Natural killer cell (primary cell): ENCODE measurements at regions not wholly inside any gene's neighbourhood (a gene's known extent, or its start where the extent isn't known, plus 50 kb on each side); places are given as distances from the start of the nearest gene placed in this dataset.
"Not testable (repeated sequence)": the region's sequence is repeated elsewhere in the genome, so short reads cannot be mapped to it uniquely, and the experiment has no call there.

ENCODE experiments used
- ATAC-seq, 3 donors: fragments of 150-1000 bp in 2 of 3; fragments of 200-7000 bp in 1 of 3; cut with Tn5 transposase; 1 replicate in 1 of 3; 2 replicates in 2 of 3; pipeline ENCODE4 v1.10.0; 2021; ENCODE audit warnings: mild to moderate bottlenecking in 2 of 3, moderate library complexity in 2 of 3
- DNase-seq, 2 donors: peaks; one replicate each; pipeline versions ENCODE4 v3.0.0 to v3.0.0-alpha.2; 2013 to 2021; ENCODE audit warnings: mixed read lengths in 1 of 2
- H3K27ac ChIP-seq: one replicate; pipeline ENCODE4 v1.5.1; 2013; ENCODE audit warnings: mild to moderate bottlenecking, low read length
- H3K27me3 ChIP-seq: one replicate; pipeline ENCODE4 v1.6.1; 2013; ENCODE audit warnings: low read length; ENCODE audit not compliant: control insufficient read depth, insufficient read depth
- H3K36me3 ChIP-seq: one replicate; pipeline ENCODE4 v1.6.1; 2013; ENCODE audit warnings: low read length; ENCODE audit not compliant: control insufficient read depth, insufficient read depth
- H3K4me1 ChIP-seq: one replicate; pipeline ENCODE4 v1.6.1; 2013; ENCODE audit warnings: low read length; ENCODE audit not compliant: control insufficient read depth, insufficient read depth
- H3K4me3 ChIP-seq: one replicate; pipeline ENCODE4 v1.5.1; 2013; ENCODE audit warnings: low read length
- H3K9me3 ChIP-seq: one replicate; pipeline ENCODE4 v1.6.1; 2013; ENCODE audit warnings: low read length; ENCODE audit not compliant: control insufficient read depth, insufficient read depth
- H3K27ac Mint-ChIP-seq, 2 donors: one replicate each; pipeline ENCODE4 v1.8.0; 2022; ENCODE audit warnings: mild to moderate bottlenecking in 2 of 2, mixed read lengths in 2 of 2, moderate library complexity in 1 of 2
- H3K27me3 Mint-ChIP-seq, 2 donors: one replicate each; pipeline ENCODE4 v1.8.0; 2022; ENCODE audit warnings: low read depth in 2 of 2, mixed read lengths in 2 of 2
- H3K36me3 Mint-ChIP-seq: one replicate; pipeline ENCODE4 v1.8.0; 2022; ENCODE audit warnings: mixed read lengths
- H3K4me1 Mint-ChIP-seq, 2 donors: one replicate each; pipeline ENCODE4 v1.8.0; 2022; ENCODE audit warnings: mixed read lengths in 2 of 2
- H3K4me3 Mint-ChIP-seq: one replicate; pipeline ENCODE4 v1.8.0; 2022; ENCODE audit warnings: mild to moderate bottlenecking, moderate library complexity, mixed read lengths
- H3K9me3 Mint-ChIP-seq, 2 donors: one replicate each; pipeline ENCODE4 v1.8.0; 2022; ENCODE audit warnings: mixed read lengths in 2 of 2
- CTCF ChIP-seq: fragments of 200-600 bp; IDR thresholded peaks from one replicate; pipeline ENCODE4 v1.8.0; 2022; ENCODE audit warnings: antibody characterized with exemption
- WGBS: methylation state at CpG from one replicate; pipeline ENCODE4 v1.1.7; 2013; ENCODE audit warnings: missing lambda C conversion rate; ENCODE audit not compliant: insufficient coverage; 5-methylcytosine and 5-hydroxymethylcytosine counted together
- intact Hi-C: fragments of 100-400 bp; cut with micrococcal nuclease; formaldehyde crosslinking; loops from one replicate; pipeline ENCODE4 v1.14.2; 2022

GRCh38 chr21:14012409-14012808, 198.3 kb downstream of the LIPI start:
- Histone ChIP-seq H3K4me3 (no peak overlapping the region), H3K27ac (no peak overlapping the region), H3K27me3 (no peaks in the 10 kb centered on the region), H3K9me3 (no peaks in the 10 kb centered on the region), H3K36me3 (no peaks in the 10 kb centered on the region), H3K4me1 (no peaks in the 10 kb centered on the region)
- H3K4me3 Mint-ChIP-seq: no peak overlapping the region
- H3K27me3 Mint-ChIP-seq: no peaks in the 10 kb centered on the region
- no peaks in the 10 kb centered on the region for H3K9me3 Mint-ChIP-seq
- TF ChIP-seq CTCF: no peak
- DNase-seq (no peak), ATAC-seq (no peak)
- no peaks in the 10 kb centered on the region for H3K36me3 Mint-ChIP-seq
- no peaks in the 10 kb centered on the region for H3K4me1 Mint-ChIP-seq
- intact Hi-C loops: no loop called here
- WGBS: 92% methylated on average over 8 of the region's 9 CpGs
- no peak overlapping the region for H3K27ac Mint-ChIP-seq

DNA sequence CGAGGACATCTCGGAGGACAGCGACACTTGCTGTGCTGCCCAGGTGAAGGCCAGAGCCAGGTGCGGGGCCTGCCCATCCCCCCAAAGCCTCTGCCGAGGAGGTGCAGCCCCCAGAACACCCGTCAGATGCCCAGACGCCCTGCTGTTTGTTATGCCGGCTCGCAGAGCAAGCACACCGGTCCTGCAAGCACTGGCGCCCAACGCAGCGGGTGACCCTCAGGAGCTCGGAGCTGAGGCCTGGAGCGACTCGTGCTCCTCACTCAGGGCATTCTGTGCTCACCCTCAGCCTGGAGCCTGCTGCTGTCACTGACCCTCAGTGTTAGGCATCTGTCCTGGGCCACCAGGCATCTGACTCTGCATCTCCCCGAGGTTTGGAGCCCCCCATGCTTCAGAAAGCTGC, 199.0 kb downstream of the LIPI start:
- H3K4me3 ChIP-seq, H3K4me1 ChIP-seq, H3K9me3 ChIP-seq, H3K36me3 Mint-ChIP-seq, ATAC-seq, DNase-seq, H3K4me1 Mint-ChIP-seq, H3K27me3 ChIP-seq, H3K36me3 ChIP-seq, H3K27ac Mint-ChIP-seq, H3K9me3 Mint-ChIP-seq, H3K4me3 Mint-ChIP-seq, H3K27ac ChIP-seq, H3K27me3 Mint-ChIP-seq, intact Hi-C loops: not testable (repeated sequence)
- WGBS: 88% methylated on average over 17 of the region's 17 CpGs

- H3K27ac Mint-ChIP-seq, H3K27me3 Mint-ChIP-seq, ATAC-seq, H3K27me3 ChIP-seq, H3K27ac ChIP-seq, DNase-seq, H3K4me3 Mint-ChIP-seq, H3K9me3 Mint-ChIP-seq, H3K4me1 ChIP-seq, intact Hi-C loops, H3K36me3 ChIP-seq, H3K36me3 Mint-ChIP-seq, H3K4me3 ChIP-seq, H3K4me1 Mint-ChIP-seq, H3K9me3 ChIP-seq: not testable (repeated sequence)
- WGBS: 93% methylated on average over 24 of the region's 24 CpGs
Observed at GRCh38 chr21:14011149-14011548, 199.6 kb downstream of the LIPI start.

DNA sequence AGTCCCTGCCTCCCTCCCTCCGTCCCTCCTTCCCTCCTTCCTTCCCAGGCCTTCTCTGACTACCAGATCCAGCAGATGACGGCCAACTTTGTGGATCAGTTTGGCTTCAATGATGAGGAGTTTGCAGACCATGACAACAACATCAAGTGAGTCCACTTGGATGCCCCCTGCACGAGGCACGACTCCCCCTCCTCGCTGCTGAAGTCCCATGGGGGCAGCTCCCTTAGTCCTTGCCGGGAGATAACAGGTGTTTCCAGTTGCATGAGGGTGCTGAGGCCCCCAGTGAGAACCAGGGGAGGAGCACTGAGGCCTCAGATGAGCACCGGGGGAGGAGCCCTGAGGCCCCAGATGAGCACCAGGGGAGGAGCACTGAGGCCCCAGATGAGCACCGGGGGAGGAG, 200.0 kb downstream of the LIPI start:
- no peaks in the 10 kb centered on the region for H3K9me3 ChIP-seq
- H3K27ac ChIP-seq: no peak overlapping the region
- no peaks in the 10 kb centered on the region for H3K36me3 ChIP-seq
- no peaks in the 10 kb centered on the region for H3K27me3 ChIP-seq
- Mint-ChIP-seq H3K36me3 (no peaks in the 10 kb centered on the region), H3K9me3 (no peaks in the 10 kb centered on the region), H3K27me3 (no peaks in the 10 kb centered on the region), H3K4me3 (no peak overlapping the region), H3K27ac (no peak overlapping the region), H3K4me1 (no peaks in the 10 kb centered on the region)
- H3K4me1 ChIP-seq: no peaks in the 10 kb centered on the region
- intact Hi-C loops: no loop called here
- 84% methylated on average over 8 of the region's 8 CpGs for WGBS
- DNase-seq: no peak
- TF ChIP-seq CTCF: no peak
- H3K4me3 ChIP-seq: no peak overlapping the region
- no peak for ATAC-seq

DNA sequence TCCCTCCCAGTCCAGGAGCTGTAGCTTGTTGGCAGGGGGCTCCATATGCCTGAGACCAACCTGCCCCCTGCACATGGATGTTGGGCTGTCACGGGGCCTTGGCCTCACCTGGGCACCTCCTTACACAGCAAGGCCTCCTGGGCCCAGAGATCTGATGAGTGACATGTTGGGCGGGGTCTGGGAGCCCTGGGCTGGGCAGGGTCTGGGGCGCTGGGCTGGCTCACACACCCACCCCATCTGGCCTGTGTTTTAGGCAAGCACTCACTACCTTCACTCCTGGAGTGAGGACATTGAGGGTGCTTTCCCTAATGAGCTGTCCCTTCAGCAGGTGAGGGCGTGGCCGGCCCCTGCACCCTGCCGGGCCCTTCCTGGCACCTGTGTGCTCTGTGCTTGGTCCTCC, 200.8 kb downstream of the LIPI start:
- ATAC-seq, H3K27me3 Mint-ChIP-seq, H3K36me3 ChIP-seq, H3K27me3 ChIP-seq, H3K9me3 Mint-ChIP-seq, H3K4me1 Mint-ChIP-seq, H3K4me3 ChIP-seq, H3K9me3 ChIP-seq, H3K4me3 Mint-ChIP-seq, H3K27ac ChIP-seq, H3K36me3 Mint-ChIP-seq, H3K27ac Mint-ChIP-seq, H3K4me1 ChIP-seq, intact Hi-C loops, DNase-seq: not testable (repeated sequence)
- WGBS: 88% methylated on average over 6 of the region's 6 CpGs

DNA sequence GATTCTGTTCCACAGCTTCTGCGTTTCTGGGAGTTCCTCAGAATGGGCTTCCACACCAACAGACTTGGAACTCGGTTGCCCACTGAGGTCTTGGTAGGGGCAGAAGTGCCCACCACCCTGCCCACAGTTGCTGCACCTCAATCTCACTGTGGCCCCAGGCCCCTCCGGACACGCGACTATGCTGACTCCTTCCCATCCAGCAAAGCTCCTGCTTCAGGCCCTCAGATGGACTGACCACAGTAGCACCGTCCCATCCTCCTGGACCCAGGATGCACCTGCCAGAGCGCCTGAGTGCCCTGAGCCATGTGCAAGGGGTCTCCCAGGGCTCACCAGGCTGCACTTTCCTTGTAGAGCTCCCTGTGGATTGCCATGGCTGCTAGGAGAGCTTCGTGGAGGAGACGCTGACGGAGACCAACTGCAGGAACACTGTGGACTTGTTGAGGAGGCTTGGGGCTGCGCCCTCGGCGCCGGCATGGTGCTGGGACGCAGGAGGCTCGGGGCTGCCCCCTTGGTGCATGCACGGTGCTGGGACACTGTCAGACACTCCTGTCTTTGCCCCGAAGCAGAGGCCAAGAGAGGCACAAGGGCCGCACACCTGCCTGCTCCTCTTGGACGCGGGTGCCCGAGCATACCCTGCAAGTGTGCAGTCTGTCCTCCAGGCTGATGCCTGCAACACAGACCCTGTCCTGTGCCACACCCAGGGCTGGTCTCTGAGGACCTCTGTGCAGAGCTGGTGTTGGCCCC, 201.3 kb downstream of the LIPI start:
- H3K27ac Mint-ChIP-seq, H3K27me3 ChIP-seq, H3K9me3 ChIP-seq, H3K4me1 ChIP-seq, H3K4me3 ChIP-seq, H3K4me1 Mint-ChIP-seq, DNase-seq, intact Hi-C loops, H3K36me3 ChIP-seq, ATAC-seq, H3K9me3 Mint-ChIP-seq, H3K36me3 Mint-ChIP-seq, H3K27me3 Mint-ChIP-seq, H3K27ac ChIP-seq, H3K4me3 Mint-ChIP-seq: not testable (repeated sequence)
- WGBS: 91% methylated on average over 22 of the region's 22 CpGs

DNA sequence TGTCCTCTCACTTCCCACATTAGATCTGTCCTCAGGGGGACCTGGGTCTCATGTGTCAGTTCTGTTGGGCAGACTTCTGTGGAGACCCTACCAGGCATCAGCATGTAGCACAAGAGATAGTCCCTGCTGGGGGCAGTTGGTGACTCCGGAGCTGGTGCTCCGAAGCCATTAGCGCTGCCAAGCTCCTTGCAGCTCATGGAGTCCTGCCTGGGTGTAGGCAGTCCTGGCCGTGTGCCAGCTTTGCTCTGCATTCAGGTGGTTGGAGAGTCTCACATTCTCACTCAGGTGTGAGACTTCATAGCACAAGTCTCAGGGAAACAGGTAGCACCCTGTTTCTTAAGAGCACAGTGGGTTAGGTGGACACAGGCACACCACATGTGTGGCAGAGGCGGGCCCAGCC, 202.3 kb downstream of the LIPI start:
- H3K9me3 ChIP-seq, H3K4me1 ChIP-seq, H3K4me3 ChIP-seq, DNase-seq, H3K4me1 Mint-ChIP-seq, H3K27ac ChIP-seq, intact Hi-C loops, H3K27me3 Mint-ChIP-seq, H3K36me3 ChIP-seq, H3K4me3 Mint-ChIP-seq, H3K27ac Mint-ChIP-seq, H3K27me3 ChIP-seq, H3K9me3 Mint-ChIP-seq, H3K36me3 Mint-ChIP-seq, ATAC-seq: not testable (repeated sequence)
- 98% methylated on average over 3 of the region's 5 CpGs for WGBS
